ENCODE measurements at regions not wholly inside any gene's neighbourhood (a gene's known extent, or its start where the extent isn't known, plus 50 kb on each side); places are given as distances from the start of the nearest gene placed in this dataset.
"Not testable (repeated sequence)": the region's sequence is repeated elsewhere in the genome, so short reads cannot be mapped to it uniquely, and the experiment has no call there.

DNA sequence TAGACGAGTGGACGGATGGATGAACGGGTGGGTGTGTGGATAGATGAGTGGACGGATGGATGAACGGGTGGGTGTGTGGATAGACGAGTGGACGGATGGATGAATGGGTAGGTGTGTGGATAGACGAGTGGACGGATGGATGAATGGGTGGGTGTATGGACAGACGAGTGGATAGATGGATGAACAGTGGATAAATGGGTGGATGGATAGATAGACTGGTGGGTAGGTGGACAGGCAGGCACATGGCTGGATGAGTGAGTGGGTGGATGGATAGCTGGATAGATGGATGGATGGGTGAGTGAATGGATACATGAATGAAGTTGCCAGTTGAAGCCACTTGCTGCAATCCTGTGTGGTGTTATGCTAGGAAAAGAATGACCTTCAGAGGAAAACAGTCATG is 107.5 kb downstream of the NPIPB11 start:
- TF ChIP-seq, protein P1, sequence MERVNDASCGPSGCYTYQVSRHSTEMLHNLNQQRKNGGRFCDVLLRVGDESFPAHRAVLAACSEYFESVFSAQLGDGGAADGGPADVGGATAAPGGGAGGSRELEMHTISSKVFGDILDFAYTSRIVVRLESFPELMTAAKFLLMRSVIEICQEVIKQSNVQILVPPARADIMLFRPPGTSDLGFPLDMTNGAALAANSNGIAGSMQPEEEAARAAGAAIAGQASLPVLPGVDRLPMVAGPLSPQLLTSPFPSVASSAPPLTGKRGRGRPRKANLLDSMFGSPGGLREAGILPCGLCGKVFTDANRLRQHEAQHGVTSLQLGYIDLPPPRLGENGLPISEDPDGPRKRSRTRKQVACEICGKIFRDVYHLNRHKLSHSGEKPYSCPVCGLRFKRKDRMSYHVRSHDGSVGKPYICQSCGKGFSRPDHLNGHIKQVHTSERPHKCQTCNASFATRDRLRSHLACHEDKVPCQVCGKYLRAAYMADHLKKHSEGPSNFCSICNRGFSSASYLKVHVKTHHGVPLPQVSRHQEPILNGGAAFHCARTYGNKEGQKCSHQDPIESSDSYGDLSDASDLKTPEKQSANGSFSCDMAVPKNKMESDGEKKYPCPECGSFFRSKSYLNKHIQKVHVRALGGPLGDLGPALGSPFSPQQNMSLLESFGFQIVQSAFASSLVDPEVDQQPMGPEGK (CRISPR knock-in tag; IDR thresholded peaks at IDR 0.05): not testable (repeated sequence)
- not testable (repeated sequence) for TF ChIP-seq RAD21 (CRISPR knock-in tag; IDR thresholded peaks at IDR 0.05); ZFP41 (CRISPR knock-in tag; IDR thresholded peaks at IDR 0.05; ENCODE audit: borderline replicate concordance); CBFB (CRISPR knock-in tag; IDR thresholded peaks at IDR 0.05); SMAD1 (CRISPR knock-in tag; IDR thresholded peaks at IDR 0.05; ENCODE audit: borderline replicate concordance, low read depth); POLR2AphosphoS5 (IDR thresholded peaks at IDR 0.05; ENCODE audit: low read depth, low read length); HNF4G (IDR thresholded peaks at IDR 0.05; ENCODE audit: borderline replicate concordance, low read depth, low read length); HNF4G (CRISPR knock-in tag; IDR thresholded peaks at IDR 0.05; ENCODE audit: borderline replicate concordance, low read depth); CHCHD3 (CRISPR knock-in tag; IDR thresholded peaks at IDR 0.05); ZZZ3 (CRISPR knock-in tag; IDR thresholded peaks at IDR 0.05; ENCODE audit: borderline replicate concordance); ZNF547 (CRISPR knock-in tag; IDR thresholded peaks at IDR 0.05); ZNF557 (CRISPR knock-in tag; IDR thresholded peaks at IDR 0.05); ZNF644 (CRISPR knock-in tag; IDR thresholded peaks at IDR 0.05; ENCODE audit: low read depth)
- TF ChIP-seq, protein P2, sequence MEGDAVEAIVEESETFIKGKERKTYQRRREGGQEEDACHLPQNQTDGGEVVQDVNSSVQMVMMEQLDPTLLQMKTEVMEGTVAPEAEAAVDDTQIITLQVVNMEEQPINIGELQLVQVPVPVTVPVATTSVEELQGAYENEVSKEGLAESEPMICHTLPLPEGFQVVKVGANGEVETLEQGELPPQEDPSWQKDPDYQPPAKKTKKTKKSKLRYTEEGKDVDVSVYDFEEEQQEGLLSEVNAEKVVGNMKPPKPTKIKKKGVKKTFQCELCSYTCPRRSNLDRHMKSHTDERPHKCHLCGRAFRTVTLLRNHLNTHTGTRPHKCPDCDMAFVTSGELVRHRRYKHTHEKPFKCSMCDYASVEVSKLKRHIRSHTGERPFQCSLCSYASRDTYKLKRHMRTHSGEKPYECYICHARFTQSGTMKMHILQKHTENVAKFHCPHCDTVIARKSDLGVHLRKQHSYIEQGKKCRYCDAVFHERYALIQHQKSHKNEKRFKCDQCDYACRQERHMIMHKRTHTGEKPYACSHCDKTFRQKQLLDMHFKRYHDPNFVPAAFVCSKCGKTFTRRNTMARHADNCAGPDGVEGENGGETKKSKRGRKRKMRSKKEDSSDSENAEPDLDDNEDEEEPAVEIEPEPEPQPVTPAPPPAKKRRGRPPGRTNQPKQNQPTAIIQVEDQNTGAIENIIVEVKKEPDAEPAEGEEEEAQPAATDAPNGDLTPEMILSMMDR (CRISPR knock-in tag; IDR thresholded peaks at IDR 0.05): not testable (repeated sequence)
- TF ChIP-seq, protein P3, sequence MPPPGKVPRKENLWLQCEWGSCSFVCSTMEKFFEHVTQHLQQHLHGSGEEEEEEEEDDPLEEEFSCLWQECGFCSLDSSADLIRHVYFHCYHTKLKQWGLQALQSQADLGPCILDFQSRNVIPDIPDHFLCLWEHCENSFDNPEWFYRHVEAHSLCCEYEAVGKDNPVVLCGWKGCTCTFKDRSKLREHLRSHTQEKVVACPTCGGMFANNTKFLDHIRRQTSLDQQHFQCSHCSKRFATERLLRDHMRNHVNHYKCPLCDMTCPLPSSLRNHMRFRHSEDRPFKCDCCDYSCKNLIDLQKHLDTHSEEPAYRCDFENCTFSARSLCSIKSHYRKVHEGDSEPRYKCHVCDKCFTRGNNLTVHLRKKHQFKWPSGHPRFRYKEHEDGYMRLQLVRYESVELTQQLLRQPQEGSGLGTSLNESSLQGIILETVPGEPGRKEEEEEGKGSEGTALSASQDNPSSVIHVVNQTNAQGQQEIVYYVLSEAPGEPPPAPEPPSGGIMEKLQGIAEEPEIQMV (CRISPR knock-in tag; IDR thresholded peaks at IDR 0.05; ENCODE audit: low read depth): not testable (repeated sequence)

Data from HepG2 (cell line).